Mucosa of descending colon (tissue), 3 donors: ENCODE measurements at regions not wholly inside any gene's neighbourhood (a gene's known extent, or its start where the extent isn't known, plus 50 kb on each side); places are given as distances from the start of the nearest gene placed in this dataset.

ENCODE experiments used
- ATAC-seq: fragments of 200-7000 bp; cut with Tn5 transposase; one replicate; pipeline ENCODE4 v1.9.1; 2020; ENCODE audit warnings: mild to moderate bottlenecking, moderate library complexity
- DNase-seq, 3 donors: peaks; one replicate each; pipeline ENCODE4 v3.0.0-alpha.2; 2020
- H3K36me3 ChIP-seq: fragments of 200-600 bp; one replicate; pipeline ENCODE4 v1.8.0; 2021; ENCODE audit warnings: low read depth, mild to moderate bottlenecking
- H3K4me1 ChIP-seq: fragments of 200-600 bp; one replicate; pipeline ENCODE4 v1.8.0; 2021; ENCODE audit warnings: low read depth, mild to moderate bottlenecking
- H3K4me3 ChIP-seq: fragments of 200-600 bp; one replicate; pipeline ENCODE4 v1.8.0; 2021; ENCODE audit warnings: mild to moderate bottlenecking
- H3K9me3 ChIP-seq: fragments of 200-600 bp; one replicate; pipeline ENCODE4 v1.8.0; 2021; ENCODE audit warnings: mild to moderate bottlenecking
- intact Hi-C, 2 donors: fragments of 100-400 bp; cut with DNase I in 1 of 2; cut with micrococcal nuclease in 1 of 2; formaldehyde crosslinking; loops; one replicate each; pipeline versions ENCODE4 v1.11.0 to v1.11.1; 2022; cut with DNase I, micrococcal nuclease
- TF ChIP-seq, protein P1 (sequence below): fragments of 200-600 bp; IDR thresholded peaks from one replicate; pipeline ENCODE4 v1.8.0; 2022; ENCODE audit warnings: antibody characterized with exemption, mild to moderate bottlenecking
- donor health status: DM: no; HTN: no; CAD: no; lungs with moderate emphysema.
- donor health status: DM: no; HTN: no; CAD: no.
- donor health status: DM: no; HTN: yes; CAD: no.

DNA sequence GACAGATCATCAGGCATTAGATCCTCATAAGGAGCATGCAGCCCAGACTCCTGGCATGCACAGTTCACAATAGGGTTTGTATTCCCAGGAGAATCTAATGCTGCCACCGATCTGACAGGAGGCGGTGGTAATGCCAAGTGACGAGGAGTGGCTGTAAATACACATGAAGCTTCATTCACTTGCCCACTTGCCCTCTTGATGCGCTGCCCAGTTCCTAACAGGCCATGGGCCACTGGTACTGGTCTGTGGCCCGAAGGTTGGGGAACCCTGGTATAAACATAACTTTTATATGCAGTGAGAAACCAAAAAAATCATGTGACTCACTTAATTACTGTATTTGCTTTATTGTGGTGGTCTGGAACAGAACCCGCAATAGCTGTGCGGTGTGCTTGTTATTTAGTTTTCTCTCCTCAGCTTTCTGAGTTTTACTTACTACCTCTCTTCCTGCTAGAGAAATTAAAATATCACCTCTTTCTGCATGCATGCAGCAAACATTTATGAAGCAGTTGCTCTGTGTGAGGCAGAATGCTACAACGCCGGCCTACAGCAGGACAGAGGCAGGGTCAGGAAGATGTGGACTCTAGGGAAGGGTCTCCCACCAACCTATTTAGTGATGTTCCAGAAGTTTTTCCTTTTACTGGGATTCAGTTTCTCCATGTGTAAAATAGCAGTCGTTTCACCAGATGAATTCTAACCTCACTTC lies 151.3 kb downstream of the MAF start:
- ATAC-seq (no peak), DNase-seq (no peak)
- no peaks in the 10 kb centered on the region for H3K9me3 ChIP-seq
- TF ChIP-seq, protein P1, sequence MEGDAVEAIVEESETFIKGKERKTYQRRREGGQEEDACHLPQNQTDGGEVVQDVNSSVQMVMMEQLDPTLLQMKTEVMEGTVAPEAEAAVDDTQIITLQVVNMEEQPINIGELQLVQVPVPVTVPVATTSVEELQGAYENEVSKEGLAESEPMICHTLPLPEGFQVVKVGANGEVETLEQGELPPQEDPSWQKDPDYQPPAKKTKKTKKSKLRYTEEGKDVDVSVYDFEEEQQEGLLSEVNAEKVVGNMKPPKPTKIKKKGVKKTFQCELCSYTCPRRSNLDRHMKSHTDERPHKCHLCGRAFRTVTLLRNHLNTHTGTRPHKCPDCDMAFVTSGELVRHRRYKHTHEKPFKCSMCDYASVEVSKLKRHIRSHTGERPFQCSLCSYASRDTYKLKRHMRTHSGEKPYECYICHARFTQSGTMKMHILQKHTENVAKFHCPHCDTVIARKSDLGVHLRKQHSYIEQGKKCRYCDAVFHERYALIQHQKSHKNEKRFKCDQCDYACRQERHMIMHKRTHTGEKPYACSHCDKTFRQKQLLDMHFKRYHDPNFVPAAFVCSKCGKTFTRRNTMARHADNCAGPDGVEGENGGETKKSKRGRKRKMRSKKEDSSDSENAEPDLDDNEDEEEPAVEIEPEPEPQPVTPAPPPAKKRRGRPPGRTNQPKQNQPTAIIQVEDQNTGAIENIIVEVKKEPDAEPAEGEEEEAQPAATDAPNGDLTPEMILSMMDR: no peak
- no peak overlapping the region for H3K4me3 ChIP-seq
- H3K36me3 ChIP-seq: no peaks in the 10 kb centered on the region
- intact Hi-C loops: no loop called here
- peaks cover 2% of the 10 kb centered on the region for H3K4me1 ChIP-seq

- TF ChIP-seq, protein P1: no peak
- no peak for DNase-seq
- Histone ChIP-seq H3K4me1 (no peaks in the 10 kb centered on the region), H3K36me3 (no peaks in the 10 kb centered on the region), H3K9me3 (no peaks in the 10 kb centered on the region), H3K4me3 (no peak overlapping the region)
- intact Hi-C loops: no loop called here
- ATAC-seq: no peak
Observed at GRCh38 chr16:79444572-79444971, 156.0 kb downstream of the MAF start.

- DNase-seq: no peak
- TF ChIP-seq, protein P1: no peak
- no peak overlapping the region for H3K4me3 ChIP-seq
- no peaks in the 10 kb centered on the region for H3K36me3 ChIP-seq
- H3K4me1 ChIP-seq: no peaks in the 10 kb centered on the region
- no peaks in the 10 kb centered on the region for H3K9me3 ChIP-seq
- intact Hi-C loops: no loop called here
- ATAC-seq: peak; percentile 11
Observed at GRCh38 chr16:79439901-79440300, 160.6 kb downstream of the MAF start.

DNA sequence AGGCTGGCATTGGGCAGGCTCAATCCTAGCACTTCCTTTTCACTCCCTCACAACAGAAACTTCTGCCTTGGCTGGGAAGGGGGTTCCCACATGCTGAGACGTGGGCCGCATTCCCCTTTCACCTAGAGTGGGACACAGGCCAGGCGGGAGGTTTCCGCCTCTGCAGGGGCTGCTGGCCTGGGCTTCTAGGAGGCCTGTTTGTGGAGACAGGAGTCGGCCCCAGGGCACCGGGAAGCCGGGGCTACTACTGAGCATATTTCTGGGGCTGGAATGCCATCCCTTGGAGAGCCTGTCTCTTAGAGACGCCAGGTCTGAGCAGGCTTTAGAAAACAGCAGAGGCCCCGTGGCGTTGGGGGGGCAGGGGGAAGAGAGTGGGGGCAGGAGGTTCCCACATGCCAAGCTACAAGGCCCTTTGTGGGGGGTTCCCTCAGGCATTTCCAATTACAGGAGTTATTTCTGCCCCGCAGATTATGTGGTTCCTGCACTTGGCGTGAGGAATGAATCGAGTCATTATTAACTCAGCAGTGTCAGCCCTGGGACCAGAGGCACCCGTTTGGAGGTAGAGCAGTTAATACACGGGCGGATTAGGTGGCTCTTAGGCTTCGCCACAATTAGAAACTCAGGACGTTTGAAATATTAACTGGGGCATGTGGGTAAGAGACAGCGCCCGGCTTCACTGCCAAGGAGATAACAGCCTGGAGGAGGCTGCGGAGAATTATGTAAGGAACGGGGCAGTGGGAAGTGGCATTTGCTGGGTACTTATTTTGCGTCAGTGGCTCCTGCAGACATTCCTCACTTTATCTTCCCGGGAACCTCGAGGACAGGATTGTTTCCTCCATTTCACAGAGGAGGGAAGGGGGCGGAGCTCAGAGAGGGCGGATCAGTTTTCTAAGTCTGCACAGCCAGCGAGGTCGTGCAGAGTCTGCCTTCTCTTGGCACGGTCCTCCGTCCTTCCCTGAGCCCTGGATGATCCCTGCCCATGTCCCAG lies 162.5 kb downstream of the MAF start:
- Histone ChIP-seq H3K4me1 (no peaks in the 10 kb centered on the region), H3K9me3 (no peaks in the 10 kb centered on the region), H3K4me3 (no peak overlapping the region), H3K36me3 (no peaks in the 10 kb centered on the region)
- no peak for DNase-seq
- ATAC-seq: no peak
- TF ChIP-seq, protein P1: no peak
- intact Hi-C loops: no loop called here

DNA sequence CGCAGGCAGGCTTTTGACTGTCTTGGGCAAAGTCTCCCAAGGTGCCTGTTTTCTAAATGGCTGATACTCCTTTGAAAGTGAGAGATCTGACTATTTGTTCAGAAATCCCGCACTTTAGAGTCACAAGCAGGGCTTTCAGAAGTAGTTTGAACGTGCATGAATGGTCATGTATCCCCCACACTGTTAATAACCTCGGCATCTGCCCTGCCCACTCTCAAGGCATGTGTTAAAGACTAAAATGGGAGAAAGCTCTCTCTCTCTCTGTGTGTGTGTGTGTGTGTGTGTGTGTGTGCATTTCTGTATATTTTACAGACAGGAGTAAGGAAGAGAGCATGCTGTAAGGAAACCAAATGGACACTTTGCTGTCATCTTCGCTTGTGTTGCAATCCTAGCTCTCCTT lies 163.7 kb downstream of the MAF start:
- Histone ChIP-seq H3K4me3 (no peak overlapping the region), H3K4me1 (no peaks in the 10 kb centered on the region), H3K36me3 (no peaks in the 10 kb centered on the region), H3K9me3 (no peaks in the 10 kb centered on the region)
- TF ChIP-seq, protein P1: no peak
- intact Hi-C loops: no loop called here
- no peak for ATAC-seq
- DNase-seq: no peak
